MM.1S (cell line): ENCODE measurements at regions not wholly inside any gene's neighbourhood (a gene's known extent, or its start where the extent isn't known, plus 50 kb on each side); places are given as distances from the start of the nearest gene placed in this dataset.

ENCODE experiments used
- CTCF ChIP-seq: fragments of 300-600 bp; sonication (generic); IDR thresholded peaks from 2 replicates; pipeline ENCODE4 v1.5.1; 2016; ENCODE audit warnings: antibody characterized with exemption, low read length, mixed read lengths
- EZH2 ChIP-seq: fragments of 300-600 bp; sonication (generic); optimal IDR thresholded peaks from 2 replicates; pipeline ENCODE3; 2017; ENCODE audit warnings: low read depth, mild to moderate bottlenecking, antibody characterized with exemption, low read length, mixed read lengths
- EZH2phosphoT487 ChIP-seq: fragments of 300-600 bp; sonication (generic); IDR thresholded peaks from 2 replicates; pipeline ENCODE4 v1.6.1; 2018; ENCODE audit warnings: antibody characterized with exemption, low read length

GRCh38 chr11:26188554-26188953 lies 143.4 kb upstream of the ANO3 start:
- TF ChIP-seq EZH2phosphoT487 (no peak), EZH2 (no peak), CTCF (no peak)
